ENCODE measurements at regions not wholly inside any gene's neighbourhood (a gene's known extent, or its start where the extent isn't known, plus 50 kb on each side); places are given as distances from the start of the nearest gene placed in this dataset.
"Not testable (repeated sequence)": the region's sequence is repeated elsewhere in the genome, so short reads cannot be mapped to it uniquely, and the experiment has no call there.

DNA sequence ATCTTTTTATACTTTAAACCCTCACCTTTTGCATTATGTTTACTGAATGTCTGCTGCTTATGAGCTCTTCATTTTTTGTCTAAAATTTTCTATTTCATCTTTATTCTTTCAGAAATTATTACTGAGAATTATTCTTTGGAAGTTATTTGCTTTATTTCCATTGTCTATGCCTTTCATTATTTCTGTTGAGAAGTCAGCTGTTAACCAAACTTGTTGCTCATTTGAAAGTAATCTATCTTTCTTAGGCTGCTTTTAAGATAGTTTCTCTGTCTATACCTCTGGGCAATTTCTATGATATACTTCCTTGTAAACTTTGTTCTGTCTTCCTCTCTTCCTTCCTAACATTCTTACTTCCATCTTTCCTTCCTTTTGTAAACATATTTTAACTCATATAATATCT lies 1165.9 kb upstream of the CELF2 start:
- no peak overlapping the region for H3K27ac Mint-ChIP-seq
- peaks cover 26% of the 10 kb centered on the region for H3K9me3 Mint-ChIP-seq (ENCODE audit: low read depth)
- TF ChIP-seq, protein P1, sequence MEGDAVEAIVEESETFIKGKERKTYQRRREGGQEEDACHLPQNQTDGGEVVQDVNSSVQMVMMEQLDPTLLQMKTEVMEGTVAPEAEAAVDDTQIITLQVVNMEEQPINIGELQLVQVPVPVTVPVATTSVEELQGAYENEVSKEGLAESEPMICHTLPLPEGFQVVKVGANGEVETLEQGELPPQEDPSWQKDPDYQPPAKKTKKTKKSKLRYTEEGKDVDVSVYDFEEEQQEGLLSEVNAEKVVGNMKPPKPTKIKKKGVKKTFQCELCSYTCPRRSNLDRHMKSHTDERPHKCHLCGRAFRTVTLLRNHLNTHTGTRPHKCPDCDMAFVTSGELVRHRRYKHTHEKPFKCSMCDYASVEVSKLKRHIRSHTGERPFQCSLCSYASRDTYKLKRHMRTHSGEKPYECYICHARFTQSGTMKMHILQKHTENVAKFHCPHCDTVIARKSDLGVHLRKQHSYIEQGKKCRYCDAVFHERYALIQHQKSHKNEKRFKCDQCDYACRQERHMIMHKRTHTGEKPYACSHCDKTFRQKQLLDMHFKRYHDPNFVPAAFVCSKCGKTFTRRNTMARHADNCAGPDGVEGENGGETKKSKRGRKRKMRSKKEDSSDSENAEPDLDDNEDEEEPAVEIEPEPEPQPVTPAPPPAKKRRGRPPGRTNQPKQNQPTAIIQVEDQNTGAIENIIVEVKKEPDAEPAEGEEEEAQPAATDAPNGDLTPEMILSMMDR (IDR thresholded peaks at IDR 0.05; ENCODE audit: unreplicated experiment), result no peak
- no peaks in the 10 kb centered on the region for H3K4me1 Mint-ChIP-seq (ENCODE audit: low read depth)
- H3K36me3 Mint-ChIP-seq (ENCODE audit: insufficient read depth), result peaks cover 3% of the 10 kb centered on the region
- H3K4me3 Mint-ChIP-seq (ENCODE audit: low read depth), result no peak overlapping the region
- no peaks in the 10 kb centered on the region for H3K27me3 Mint-ChIP-seq
- DNase-seq (ENCODE audit: low spot score, unreplicated experiment), result no peak

- Mint-ChIP-seq H3K27ac (no peak overlapping the region), H3K36me3 (ENCODE audit: insufficient read depth) (peaks cover 3% of the 10 kb centered on the region), H3K9me3 (ENCODE audit: low read depth) (peaks cover 27% of the 10 kb centered on the region), H3K4me1 (ENCODE audit: low read depth) (no peaks in the 10 kb centered on the region), H3K27me3 (no peaks in the 10 kb centered on the region), H3K4me3 (ENCODE audit: low read depth) (no peak overlapping the region)
- no peak for DNase-seq (ENCODE audit: low spot score, unreplicated experiment)
- TF ChIP-seq, protein P1 (IDR thresholded peaks at IDR 0.05; ENCODE audit: unreplicated experiment), result no peak
Observed at GRCh38 chr10:9853405-9854355, 1164.0 kb upstream of the CELF2 start.

GRCh38 chr10:9855451-9855850 lies 1162.2 kb upstream of the CELF2 start:
- not testable (repeated sequence) for DNase-seq (ENCODE audit: low spot score, unreplicated experiment); H3K36me3 Mint-ChIP-seq (ENCODE audit: insufficient read depth); H3K4me3 Mint-ChIP-seq (ENCODE audit: low read depth); H3K27ac Mint-ChIP-seq; H3K4me1 Mint-ChIP-seq (ENCODE audit: low read depth); H3K27me3 Mint-ChIP-seq
- H3K9me3 Mint-ChIP-seq (ENCODE audit: low read depth), result peaks cover 29% of the 10 kb centered on the region

DNA sequence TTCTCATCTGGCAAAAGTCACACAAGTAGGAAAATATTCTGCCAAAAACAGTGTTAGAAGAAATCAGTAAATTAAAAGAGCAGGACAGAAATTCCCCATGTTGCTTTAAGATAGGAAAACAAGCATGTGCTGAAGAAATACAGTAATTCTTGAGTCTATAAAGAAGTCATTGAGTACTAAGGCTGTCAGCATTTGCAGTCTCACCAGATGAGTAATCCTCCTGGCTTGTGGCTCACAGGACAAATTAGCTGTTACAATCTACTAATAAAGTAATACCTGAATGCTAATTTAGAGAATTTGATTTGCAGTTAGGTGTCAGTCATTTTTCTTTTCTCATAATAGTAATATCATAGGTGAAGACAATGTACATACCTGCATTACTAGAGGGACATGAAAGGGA lies 1158.9 kb upstream of the CELF2 start:
- TF ChIP-seq, protein P1 (IDR thresholded peaks at IDR 0.05; ENCODE audit: unreplicated experiment), result no peak
- H3K4me3 Mint-ChIP-seq (ENCODE audit: low read depth), result no peak overlapping the region
- H3K4me1 Mint-ChIP-seq (ENCODE audit: low read depth), result no peaks in the 10 kb centered on the region
- H3K27ac Mint-ChIP-seq, result no peak overlapping the region
- peaks cover 2% of the 10 kb centered on the region for H3K36me3 Mint-ChIP-seq (ENCODE audit: insufficient read depth)
- no peaks in the 10 kb centered on the region for H3K27me3 Mint-ChIP-seq
- H3K9me3 Mint-ChIP-seq (ENCODE audit: low read depth), result peaks cover 21% of the 10 kb centered on the region
- no peak for DNase-seq (ENCODE audit: low spot score, unreplicated experiment)

DNA sequence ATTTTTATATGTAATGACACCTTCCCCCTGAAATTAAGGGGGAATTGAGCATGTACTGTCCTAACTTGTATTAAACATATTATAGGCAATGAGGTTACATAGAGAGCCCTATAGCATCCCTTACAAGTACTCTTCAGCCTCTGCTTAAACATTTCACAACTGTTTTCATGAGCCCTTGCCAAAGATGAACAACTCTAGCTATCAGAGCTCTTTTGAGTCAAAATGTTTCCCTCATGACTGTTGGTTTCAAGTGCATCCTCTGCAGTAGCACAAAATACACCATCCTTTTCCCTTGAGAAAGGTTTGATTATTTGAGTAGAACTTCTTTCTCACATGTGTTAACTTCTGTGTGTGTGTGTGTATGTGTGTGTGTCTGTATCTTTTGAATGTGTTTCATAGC lies 1157.6 kb upstream of the CELF2 start:
- TF ChIP-seq, protein P1 (IDR thresholded peaks at IDR 0.05; ENCODE audit: unreplicated experiment), result no peak
- Mint-ChIP-seq H3K27me3 (no peaks in the 10 kb centered on the region), H3K9me3 (ENCODE audit: low read depth) (peaks cover 21% of the 10 kb centered on the region), H3K27ac (no peak overlapping the region), H3K36me3 (ENCODE audit: insufficient read depth) (peaks cover 2% of the 10 kb centered on the region), H3K4me1 (ENCODE audit: low read depth) (no peaks in the 10 kb centered on the region), H3K4me3 (ENCODE audit: low read depth) (no peak overlapping the region)
- DNase-seq (ENCODE audit: low spot score, unreplicated experiment), result no peak

All from progenitor cell of endocrine pancreas (in vitro differentiated cells).